Adrenal gland (tissue), 9 donors: ENCODE measurements at regions not wholly inside any gene's neighbourhood (a gene's known extent, or its start where the extent isn't known, plus 50 kb on each side); places are given as distances from the start of the nearest gene placed in this dataset.

Experiments
- DNase-seq, 7 donors: peaks; one replicate each; pipeline ENCODE4 v3.0.0-alpha.2; 2019 to 2020
- H3K27ac ChIP-seq, 5 donors: fragments of 200-600 bp; sonication (generic) in 4 of 5; 1 replicate in 3 of 5; 2 replicates in 2 of 5; pipeline versions ENCODE4 v1.5.1 to v1.8.0; 2016 to 2020; ENCODE audit warnings: mild to moderate bottlenecking in 1 of 5
- H3K27me3 ChIP-seq: fragments of 200-600 bp; 2 replicates; pipeline ENCODE4 v1.8.0; 2021
- H3K36me3 ChIP-seq, 2 donors: fragments of 200-600 bp; replicated peaks in 1 of 2; 1 replicate in 1 of 2; 2 replicates in 1 of 2; pipeline versions ENCODE4 v1.5.1 to v1.8.0; 2018 to 2022
- H3K4me1 ChIP-seq, 2 donors: fragments of 200-600 bp; replicated peaks in 1 of 2; 1 replicate in 1 of 2; 2 replicates in 1 of 2; pipeline versions ENCODE4 v1.5.1 to v1.8.0; 2018 to 2021
- H3K4me3 ChIP-seq, 4 donors: fragments of 200-600 bp; sonication (generic) in 3 of 4; one replicate each; pipeline ENCODE4 v1.5.1; 2016 to 2018
- H3K9me3 ChIP-seq, 3 donors: fragments of 200-600 bp; sonication (generic) in 1 of 3; replicated peaks in 1 of 3; 1 replicate in 2 of 3; 2 replicates in 1 of 3; pipeline versions ENCODE4 v1.5.1 to v1.8.0; 2016 to 2021
- CTCF ChIP-seq, 6 experiments: fragments of 450-650 bp in 4 of 6; fragments of 200-600 bp in 2 of 6; sonication (generic) in 1 of 6; IDR thresholded peaks; 1 replicate in 5 of 6; 2 replicates in 1 of 6; pipeline versions ENCODE4 v1.5.1 to v1.8.0; 2016 to 2021; ENCODE audit warnings: antibody characterized with exemption in 6 of 6, mild to moderate bottlenecking in 2 of 6, moderate library complexity in 1 of 6
- POLR2A ChIP-seq, 2 donors: fragments of 450-650 bp; IDR thresholded peaks; one replicate each; pipeline ENCODE4 v1.6.1; 2017; ENCODE audit warnings: antibody characterized with exemption in 2 of 2, mild to moderate bottlenecking in 2 of 2, moderate library complexity in 1 of 2
- WGBS, 4 donors: extraction: QIAGEN DNeasy Blood & Tissue Kit in 2 of 4; methylation state at CpG; one replicate each; pipeline versions ENCODE4 v1.1.5 to v1.1.7; 2013 to 2017; 5-methylcytosine and 5-hydroxymethylcytosine counted together
- intact Hi-C, 2 donors: fragments of 100-400 bp; cut with DNase I; formaldehyde crosslinking; loops; one replicate each; pipeline versions ENCODE4 v1.14.1 to v1.15.0; 2022 to 2023
- donor health status: healthy with polysubstance abuse.
- donor health status: Bipolar disorder and iron deficiency.
- donor health status: DM: yes; HTN: yes; CAD: no.
- donor health status: DM: no; HTN: no; CAD: no.
- donor health status: DM: no; HTN: no; CAD: no.

DNA sequence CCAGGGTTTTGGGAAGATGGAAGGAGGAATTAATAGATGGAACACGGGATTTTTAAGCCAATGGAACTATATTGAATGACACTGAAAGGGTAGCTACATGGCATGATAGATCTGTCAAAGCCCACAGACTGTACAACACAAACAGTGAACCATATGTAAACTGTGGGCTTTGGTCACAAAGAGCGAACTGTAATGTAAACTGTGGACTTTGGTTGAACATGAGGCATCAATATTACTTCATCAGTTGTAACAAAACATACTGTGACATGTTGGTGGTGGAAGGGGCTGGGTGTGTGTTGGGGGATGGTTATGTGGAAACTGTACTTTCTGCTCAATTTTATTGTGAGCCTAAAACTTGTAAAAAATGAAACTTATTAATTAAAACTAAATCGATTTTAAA, 210.6 kb upstream of the HMGA2 start:
- intact Hi-C loops = loop anchor here in 1 of 2 donors (10.0 kb wide), 1 partner anchor 381 kb away; no protein-coding TSS in a partner anchor
- Histone ChIP-seq H3K9me3 (no peaks in the 10 kb centered on the region), H3K27ac (no peak overlapping the region), H3K4me1 (no peaks in the 10 kb centered on the region), H3K4me3 (no peak overlapping the region), H3K36me3 (no peaks in the 10 kb centered on the region), H3K27me3 (peaks cover 11% of the 10 kb centered on the region)
- 67 to 77% (median 72%) methylated on average over 3 of the region's 3 CpGs for WGBS, 4 donors
- DNase-seq = no peak
- no peak for TF ChIP-seq CTCF (IDR thresholded peaks at IDR 0.05)

GRCh38 chr12:65614259-65614889, 209.9 kb upstream of the HMGA2 start:
- no peaks in the 10 kb centered on the region for H3K4me1 ChIP-seq
- H3K27ac ChIP-seq = no peak overlapping the region
- WGBS, 4 donors = 80 to 86% (median 81%) methylated on average over 5 of the region's 5 CpGs
- H3K9me3 ChIP-seq = no peaks in the 10 kb centered on the region
- H3K4me3 ChIP-seq = no peak overlapping the region
- intact Hi-C loops = loop anchor here in 1 of 2 donors (10.0 kb wide), 1 partner anchor 380 kb away; no protein-coding TSS in a partner anchor
- no peaks in the 10 kb centered on the region for H3K36me3 ChIP-seq
- no peak for DNase-seq
- H3K27me3 ChIP-seq = peaks cover 11% of the 10 kb centered on the region
- no peak for TF ChIP-seq CTCF (IDR thresholded peaks at IDR 0.05)
- no peak for TF ChIP-seq POLR2A (IDR thresholded peaks at IDR 0.05)

DNA sequence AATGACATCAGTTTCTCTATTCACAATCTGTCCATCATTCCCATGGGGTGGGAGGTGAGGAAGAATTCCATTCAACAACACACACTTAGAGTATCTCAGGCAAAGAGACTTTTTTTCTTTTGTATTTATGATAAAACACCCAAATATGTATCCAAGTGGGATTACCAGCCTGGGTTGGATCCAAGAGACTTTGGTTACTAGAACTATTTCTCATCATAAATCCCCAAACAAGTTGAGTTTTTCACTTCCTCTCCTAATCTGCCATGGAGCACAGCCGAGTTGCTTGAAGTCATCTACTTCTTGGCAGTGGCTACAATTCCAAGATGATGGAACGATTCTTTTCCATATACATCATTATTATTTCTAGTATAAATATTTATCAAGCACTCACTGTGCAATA, 209.2 kb upstream of the HMGA2 start:
- Histone ChIP-seq H3K27me3 (peaks cover 12% of the 10 kb centered on the region), H3K4me1 (no peaks in the 10 kb centered on the region), H3K36me3 (no peaks in the 10 kb centered on the region), H3K27ac (no peak overlapping the region), H3K4me3 (no peak overlapping the region), H3K9me3 (no peaks in the 10 kb centered on the region)
- no peak for DNase-seq
- WGBS, 4 donors = 54 to 73% (median 59%) methylated on average over 2 of the region's 2 CpGs
- no peak for TF ChIP-seq POLR2A (IDR thresholded peaks at IDR 0.05)
- TF ChIP-seq CTCF (IDR thresholded peaks at IDR 0.05) = no peak
- intact Hi-C loops = loop anchor here in 1 of 2 donors (10.0 kb wide), 1 partner anchor 380 kb away; no protein-coding TSS in a partner anchor

GRCh38 chr12:65616022-65616421, 208.3 kb upstream of the HMGA2 start:
- peaks cover 16% of the 10 kb centered on the region for H3K27me3 ChIP-seq
- no peak overlapping the region for H3K4me3 ChIP-seq
- no peaks in the 10 kb centered on the region for H3K4me1 ChIP-seq
- H3K36me3 ChIP-seq = no peaks in the 10 kb centered on the region
- 89 to 100% (median 97%) methylated on average over 1 of the region's 1 CpG for WGBS, 4 donors
- DNase-seq = no peak
- H3K27ac ChIP-seq = no peak overlapping the region
- H3K9me3 ChIP-seq = no peaks in the 10 kb centered on the region
- no peak for TF ChIP-seq CTCF (IDR thresholded peaks at IDR 0.05)
- TF ChIP-seq POLR2A (IDR thresholded peaks at IDR 0.05) = no peak
- intact Hi-C loops = loop anchor here in 1 of 2 donors (10.0 kb wide), 1 partner anchor 379 kb away; no protein-coding TSS in a partner anchor
